HT-29 (cell line): ENCODE measurements at regions not wholly inside any gene's neighbourhood (a gene's known extent, or its start where the extent isn't known, plus 50 kb on each side); places are given as distances from the start of the nearest gene placed in this dataset.
A peak's percentile ranks its signal among the peaks of the same experiment; 100 is the strongest.

Source experiments
- DNase-seq: peaks from one replicate; pipeline ENCODE4 v3.0.0-alpha.2; 2015; ENCODE audit warnings: low spot score

DNA sequence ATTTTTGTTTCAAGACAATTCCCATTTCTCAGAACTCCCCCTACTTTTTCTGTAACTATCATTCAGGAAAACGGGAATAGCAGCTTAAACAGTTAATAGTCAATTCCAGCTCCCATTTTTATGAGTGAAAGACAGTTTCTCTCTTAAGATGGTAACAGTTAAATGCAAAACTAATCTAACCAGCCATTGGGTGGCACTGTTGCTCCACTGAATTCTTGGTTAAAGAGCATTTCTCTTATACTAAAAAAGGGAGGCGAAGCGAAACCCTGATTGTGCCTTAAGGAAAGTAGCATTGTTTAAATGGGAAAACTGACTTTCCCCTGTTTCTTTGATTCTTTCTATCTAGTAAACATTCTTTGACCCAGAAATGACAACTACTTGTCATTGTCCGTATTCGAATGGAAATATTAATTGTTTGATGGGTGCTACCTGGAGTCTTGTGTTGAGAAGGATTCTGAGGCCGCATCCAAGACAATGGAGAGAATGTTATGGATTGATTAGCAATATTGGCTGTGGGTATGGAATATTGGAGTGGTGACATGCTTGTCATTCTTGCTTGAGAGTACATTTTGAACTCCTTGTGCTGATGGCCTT, 507.8 kb downstream of the MAT2B start:
- peak; percentile 78 for DNase-seq

DNA sequence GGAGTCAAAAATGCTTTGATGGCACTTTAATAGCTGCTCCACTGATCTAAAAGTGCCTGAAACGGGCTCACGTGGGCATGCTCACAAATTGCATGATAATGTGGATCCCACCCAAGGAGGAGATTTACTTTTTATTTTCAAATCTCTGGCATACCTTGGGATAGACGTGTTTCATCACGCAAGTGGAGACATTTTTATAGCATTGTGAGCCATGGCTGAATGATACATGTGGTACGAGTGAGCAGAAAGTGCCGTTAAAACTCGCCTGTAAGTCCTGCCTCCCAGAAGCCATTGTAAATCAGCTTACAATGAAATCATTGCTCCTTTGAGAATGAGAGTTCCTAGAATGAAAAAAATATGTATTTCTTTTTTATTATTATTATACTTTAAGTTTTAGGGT, 514.7 kb downstream of the MAT2B start:
- no peak for DNase-seq

DNA sequence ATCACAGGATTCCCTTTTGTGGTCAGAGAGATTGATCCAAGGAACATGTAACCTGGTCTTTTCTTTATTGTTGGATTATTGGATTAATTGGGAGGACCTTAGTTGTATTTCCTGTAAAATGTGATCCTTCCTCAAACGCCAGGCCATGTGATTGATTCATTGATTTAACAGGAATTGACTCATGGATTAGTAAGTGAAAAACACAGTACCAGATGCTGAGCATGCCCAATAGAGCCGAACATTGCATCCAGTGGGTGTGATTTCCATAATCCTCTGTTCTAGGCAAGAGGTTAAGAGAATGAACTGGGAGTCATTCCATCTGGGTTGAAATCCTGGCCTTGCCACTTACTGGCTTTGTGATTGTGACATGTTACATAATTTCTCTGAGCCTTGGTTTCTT, 522.3 kb downstream of the MAT2B start:
- DNase-seq, result no peak

- DNase-seq, result no peak
Observed at GRCh38 chr5:164038128-164038783, 532.8 kb downstream of the MAT2B start.

GRCh38 chr5:164041105-164041504, 535.7 kb downstream of the MAT2B start:
- DNase-seq, result no peak

DNA sequence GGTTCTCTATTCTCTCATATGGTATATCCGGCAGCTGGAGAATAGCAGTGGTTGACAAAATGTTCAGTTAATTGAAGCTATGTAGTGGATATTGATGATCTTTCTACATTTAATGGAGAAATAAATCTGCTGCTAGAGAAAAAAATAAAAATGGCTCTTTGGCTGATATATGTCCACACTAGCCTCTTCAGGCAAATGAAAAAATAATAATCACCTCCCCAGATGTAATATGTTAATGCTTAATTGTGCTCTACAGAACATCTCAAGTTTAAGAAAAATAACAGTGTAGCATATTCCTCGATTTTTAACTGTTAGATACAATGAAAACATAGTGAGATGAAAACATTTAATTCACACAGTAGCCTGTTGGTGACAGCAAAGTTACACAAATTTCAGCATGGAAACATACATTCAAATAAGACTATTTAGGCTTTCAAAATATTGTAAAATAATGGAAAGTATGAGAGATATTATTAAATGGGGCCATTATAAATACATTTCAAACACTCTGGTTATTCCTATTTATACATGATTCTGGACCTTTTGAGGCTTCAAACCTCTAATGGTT, 543.0 kb downstream of the MAT2B start:
- DNase-seq, result peak; percentile 6

GRCh38 chr5:164051745-164052144, 546.3 kb downstream of the MAT2B start:
- DNase-seq, result no peak

DNA sequence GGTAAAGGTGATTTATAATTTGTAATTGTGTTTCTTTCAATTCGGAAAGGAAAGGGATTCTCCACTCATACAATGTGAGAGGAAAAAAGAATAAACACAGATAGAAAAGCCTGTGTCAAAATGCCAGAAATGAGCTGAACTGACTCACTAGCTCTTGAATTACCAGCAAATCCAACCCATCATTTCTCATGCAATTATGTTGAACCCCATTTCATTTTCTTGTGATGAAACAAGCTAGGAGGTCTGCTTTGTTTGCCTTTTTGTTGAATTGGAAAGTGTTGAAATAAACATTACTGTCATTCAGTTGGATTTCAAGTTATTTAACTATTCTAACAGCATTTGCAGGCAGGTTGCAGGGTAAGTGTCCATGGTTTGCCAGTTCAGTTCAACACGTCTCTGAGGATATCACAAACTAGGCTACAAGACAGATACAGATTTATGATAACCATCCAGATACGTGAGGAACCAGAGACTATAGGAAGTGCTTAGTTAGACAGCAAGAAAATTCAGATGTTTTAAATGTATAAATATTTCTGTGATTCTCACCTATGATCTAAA, 547.2 kb downstream of the MAT2B start:
- DNase-seq, result no peak

DNA sequence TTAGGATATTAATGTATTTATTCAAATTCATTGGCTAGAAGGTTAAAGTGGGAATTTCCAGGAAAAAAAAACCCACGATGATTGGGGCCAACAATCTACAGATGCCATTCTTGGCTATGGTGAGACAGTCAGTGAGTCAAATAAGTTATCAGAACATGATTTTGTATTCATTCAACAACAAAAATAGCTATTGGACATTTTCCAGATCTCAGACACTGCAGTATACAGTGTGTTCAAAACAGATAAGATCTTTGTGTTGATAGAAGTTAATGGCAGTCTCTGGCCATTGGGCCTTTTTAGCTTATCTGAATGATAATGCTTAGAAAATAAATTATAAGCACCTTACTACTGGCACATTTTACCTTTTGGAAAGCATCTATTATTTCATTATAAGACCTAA, 547.7 kb downstream of the MAT2B start:
- no peak for DNase-seq

- no peak for DNase-seq
Observed at GRCh38 chr5:164054461-164054860, 549.0 kb downstream of the MAT2B start.

- no peak for DNase-seq
Observed at GRCh38 chr5:164057121-164057520, 551.7 kb downstream of the MAT2B start.

GRCh38 chr5:164058621-164059020, 553.2 kb downstream of the MAT2B start:
- DNase-seq, result no peak

DNA sequence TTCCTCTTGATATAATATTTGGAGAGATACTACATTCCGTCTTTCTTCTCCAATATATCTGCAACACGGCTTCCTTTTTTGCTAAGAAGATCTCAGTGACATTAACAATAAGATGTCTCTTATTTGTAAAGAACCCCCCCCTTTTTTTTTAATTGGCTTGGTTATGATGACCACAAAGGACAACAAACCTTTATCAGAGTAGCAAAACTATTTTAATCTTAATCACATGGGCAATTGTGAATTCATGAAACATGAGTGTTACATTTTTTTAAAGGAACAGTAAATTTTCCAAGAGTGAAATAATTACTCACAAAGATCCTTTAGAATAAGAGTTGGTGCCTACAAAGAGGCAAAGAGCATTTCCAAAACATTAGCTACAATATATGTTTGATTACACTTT, 554.1 kb downstream of the MAT2B start:
- no peak for DNase-seq

- DNase-seq, result no peak
Observed at GRCh38 chr5:164060786-164061355, 555.5 kb downstream of the MAT2B start.

- DNase-seq, result no peak
Observed at GRCh38 chr5:164062304-164062703, 556.9 kb downstream of the MAT2B start.

GRCh38 chr5:164065266-164065665, 559.8 kb downstream of the MAT2B start:
- no peak for DNase-seq

GRCh38 chr5:164071671-164072070, 566.3 kb downstream of the MAT2B start:
- no peak for DNase-seq

DNA sequence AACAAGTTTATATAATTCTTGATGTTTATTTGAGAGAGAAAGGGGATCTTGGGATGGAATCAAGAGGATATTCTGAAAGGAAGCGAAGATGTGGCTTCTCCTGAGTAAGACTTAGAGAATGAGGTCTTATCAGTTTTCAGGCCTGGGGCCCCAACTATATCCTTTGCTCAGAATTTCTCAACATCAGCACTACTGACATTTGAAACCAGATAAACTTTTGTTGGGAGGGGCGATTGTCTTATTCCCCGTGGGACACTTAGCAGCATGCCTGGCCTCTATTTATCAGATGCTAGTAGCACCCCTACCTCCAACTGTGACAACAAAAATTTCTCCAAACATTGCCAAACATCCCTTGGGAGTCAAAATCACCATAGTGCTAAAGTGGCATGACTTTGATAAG, 567.7 kb downstream of the MAT2B start:
- DNase-seq, result no peak

- no peak for DNase-seq
Observed at GRCh38 chr5:164076556-164076955, 571.1 kb downstream of the MAT2B start.

DNA sequence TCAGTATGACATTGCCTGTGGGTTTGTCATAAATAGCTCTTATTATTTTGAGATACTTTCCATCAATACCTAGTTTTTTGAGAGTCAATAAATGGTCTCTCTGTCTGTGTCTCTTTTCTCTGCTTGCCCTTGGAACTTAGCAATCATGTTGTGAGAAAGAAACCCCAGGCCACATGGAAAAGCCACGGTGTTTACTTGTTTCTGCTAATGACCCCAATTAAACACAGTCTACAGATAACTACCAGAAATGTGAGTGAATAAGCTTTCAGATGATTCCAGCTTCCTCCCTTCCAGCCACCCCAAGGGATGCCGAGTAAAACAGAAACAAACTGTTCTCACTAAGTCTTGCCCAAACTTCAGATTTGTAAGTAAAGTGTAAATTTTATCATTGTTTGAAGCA, 584.9 kb downstream of the MAT2B start:
- no peak for DNase-seq

- no peak for DNase-seq
Observed at GRCh38 chr5:164091836-164092235, 586.4 kb downstream of the MAT2B start.

GRCh38 chr5:164094291-164094690, 588.9 kb downstream of the MAT2B start:
- DNase-seq, result no peak

GRCh38 chr5:164097749-164098148, 592.3 kb downstream of the MAT2B start:
- DNase-seq, result no peak
